ENCODE measurements at regions not wholly inside any gene's neighbourhood (a gene's known extent, or its start where the extent isn't known, plus 50 kb on each side); places are given as distances from the start of the nearest gene placed in this dataset.

GRCh38 chr5:125538469-125538868, 792.0 kb upstream of the ZNF608 start:
- peaks cover 22% of the 10 kb centered on the region for H3K9me3 ChIP-seq (ENCODE audit: control insufficient read depth, low read length)
- Mint-ChIP-seq H3K4me1 (no peaks in the 10 kb centered on the region), H3K36me3 (ENCODE audit: low read depth) (peaks cover 9% of the 10 kb centered on the region), H3K9me3 (peaks cover 25% of the 10 kb centered on the region), H3K27ac (no peak overlapping the region), H3K27me3 (ENCODE audit: insufficient read depth) (no peaks in the 10 kb centered on the region), H3K4me3 (no peak overlapping the region)
- WGBS, 2 experiments (ENCODE audit: insufficient coverage in 1 of 2, insufficient read length in 1 of 2), result 89 to 100% methylated on average over 1 to 2 of the region's 2 CpGs
- no peak overlapping the region for H3K4me3 ChIP-seq (ENCODE audit: low read length)
- H3K36me3 ChIP-seq (ENCODE audit: control insufficient read depth, insufficient read depth, low read length), result no peaks in the 10 kb centered on the region
- no peak for DNase-seq
- no peaks in the 10 kb centered on the region for H3K27me3 ChIP-seq (ENCODE audit: control insufficient read depth, insufficient read depth, low read length, poor library complexity, severe bottlenecking)
- H3K27ac ChIP-seq (ENCODE audit: low read depth, low read length), result no peak overlapping the region
- no peak overlapping the region for H3K9ac ChIP-seq (ENCODE audit: extremely low read depth, low read length, poor library complexity, severe bottlenecking)
- TF ChIP-seq, protein P1, sequence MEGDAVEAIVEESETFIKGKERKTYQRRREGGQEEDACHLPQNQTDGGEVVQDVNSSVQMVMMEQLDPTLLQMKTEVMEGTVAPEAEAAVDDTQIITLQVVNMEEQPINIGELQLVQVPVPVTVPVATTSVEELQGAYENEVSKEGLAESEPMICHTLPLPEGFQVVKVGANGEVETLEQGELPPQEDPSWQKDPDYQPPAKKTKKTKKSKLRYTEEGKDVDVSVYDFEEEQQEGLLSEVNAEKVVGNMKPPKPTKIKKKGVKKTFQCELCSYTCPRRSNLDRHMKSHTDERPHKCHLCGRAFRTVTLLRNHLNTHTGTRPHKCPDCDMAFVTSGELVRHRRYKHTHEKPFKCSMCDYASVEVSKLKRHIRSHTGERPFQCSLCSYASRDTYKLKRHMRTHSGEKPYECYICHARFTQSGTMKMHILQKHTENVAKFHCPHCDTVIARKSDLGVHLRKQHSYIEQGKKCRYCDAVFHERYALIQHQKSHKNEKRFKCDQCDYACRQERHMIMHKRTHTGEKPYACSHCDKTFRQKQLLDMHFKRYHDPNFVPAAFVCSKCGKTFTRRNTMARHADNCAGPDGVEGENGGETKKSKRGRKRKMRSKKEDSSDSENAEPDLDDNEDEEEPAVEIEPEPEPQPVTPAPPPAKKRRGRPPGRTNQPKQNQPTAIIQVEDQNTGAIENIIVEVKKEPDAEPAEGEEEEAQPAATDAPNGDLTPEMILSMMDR (conservative IDR thresholded peaks at IDR 0.05), result no peak
- no peaks in the 10 kb centered on the region for H3K4me1 ChIP-seq (ENCODE audit: control insufficient read depth, insufficient read depth, low read length)

DNA sequence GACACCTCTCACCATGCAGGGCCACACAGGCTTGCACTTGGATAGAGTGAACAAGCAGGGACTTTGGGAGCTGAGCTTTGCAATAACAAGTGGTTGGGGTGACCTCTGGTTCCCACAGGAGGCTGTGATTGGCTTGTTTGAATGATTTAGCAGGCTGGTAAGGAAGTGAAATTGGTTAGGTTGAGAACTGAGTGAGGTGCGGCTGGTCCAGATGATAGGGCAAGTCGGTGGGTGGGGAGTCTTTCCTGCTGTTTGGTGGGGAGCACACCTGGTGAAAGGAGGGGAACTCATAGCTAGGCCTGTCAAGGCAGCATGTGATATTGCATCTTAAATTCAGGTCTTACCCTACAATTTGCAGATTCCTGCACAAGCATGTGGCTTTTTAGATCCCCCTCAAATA, 794.6 kb upstream of the ZNF608 start:
- 93 to 100% methylated on average over 2 of the region's 2 CpGs for WGBS, 2 experiments (ENCODE audit: insufficient coverage in 1 of 2, insufficient read length in 1 of 2)

GRCh38 chr5:125549322-125549911, 803.0 kb upstream of the ZNF608 start:
- no peak for DNase-seq
- H3K27me3 Mint-ChIP-seq (ENCODE audit: insufficient read depth), result no peaks in the 10 kb centered on the region
- no peak overlapping the region for H3K4me3 Mint-ChIP-seq
- H3K4me1 Mint-ChIP-seq, result peaks cover 16% of the 10 kb centered on the region
- no peak overlapping the region for H3K4me3 ChIP-seq (ENCODE audit: low read length)
- no peaks in the 10 kb centered on the region for H3K9me3 ChIP-seq (ENCODE audit: control insufficient read depth, low read length)
- peak overlapping the region; percentile 96 for H3K27ac ChIP-seq (ENCODE audit: low read depth, low read length)
- H3K27me3 ChIP-seq (ENCODE audit: control insufficient read depth, insufficient read depth, low read length, poor library complexity, severe bottlenecking), result no peaks in the 10 kb centered on the region
- WGBS, 2 experiments (ENCODE audit: insufficient coverage in 1 of 2, insufficient read length in 1 of 2), result 17 to 78% methylated on average over 1 to 2 of the region's 2 CpGs
- H3K27ac Mint-ChIP-seq, result no peak overlapping the region
- H3K4me1 ChIP-seq (ENCODE audit: control insufficient read depth, insufficient read depth, low read length), result no peaks in the 10 kb centered on the region
- TF ChIP-seq, protein P1 (conservative IDR thresholded peaks at IDR 0.05), result no peak
- no peaks in the 10 kb centered on the region for H3K9me3 Mint-ChIP-seq
- H3K9ac ChIP-seq (ENCODE audit: extremely low read depth, low read length, poor library complexity, severe bottlenecking), result no peak overlapping the region
- no peaks in the 10 kb centered on the region for H3K36me3 Mint-ChIP-seq (ENCODE audit: low read depth)
- H3K36me3 ChIP-seq (ENCODE audit: control insufficient read depth, insufficient read depth, low read length), result no peaks in the 10 kb centered on the region

More for the DNA sequence above, 794.6 kb upstream of the ZNF608 start:
- H3K36me3 ChIP-seq (ENCODE audit: control insufficient read depth, insufficient read depth, low read length), result no peaks in the 10 kb centered on the region
- peaks cover 10% of the 10 kb centered on the region for H3K9me3 Mint-ChIP-seq
- H3K4me3 Mint-ChIP-seq, result no peak overlapping the region
- DNase-seq, result no peak
- no peak overlapping the region for H3K27ac ChIP-seq (ENCODE audit: low read depth, low read length)
- no peaks in the 10 kb centered on the region for H3K27me3 ChIP-seq (ENCODE audit: control insufficient read depth, insufficient read depth, low read length, poor library complexity, severe bottlenecking)
- TF ChIP-seq, protein P1 (conservative IDR thresholded peaks at IDR 0.05), result no peak
- peaks cover 13% of the 10 kb centered on the region for H3K9me3 ChIP-seq (ENCODE audit: control insufficient read depth, low read length)
- no peaks in the 10 kb centered on the region for H3K4me1 Mint-ChIP-seq
- no peaks in the 10 kb centered on the region for H3K4me1 ChIP-seq (ENCODE audit: control insufficient read depth, insufficient read depth, low read length)
- no peak overlapping the region for H3K27ac Mint-ChIP-seq
- no peak overlapping the region for H3K4me3 ChIP-seq (ENCODE audit: low read length)
- H3K36me3 Mint-ChIP-seq (ENCODE audit: low read depth), result peaks cover 5% of the 10 kb centered on the region
- no peaks in the 10 kb centered on the region for H3K27me3 Mint-ChIP-seq (ENCODE audit: insufficient read depth)
- no peak overlapping the region for H3K9ac ChIP-seq (ENCODE audit: extremely low read depth, low read length, poor library complexity, severe bottlenecking)
